K562 (cell line): ENCODE measurements at regions not wholly inside any gene's neighbourhood (a gene's known extent, or its start where the extent isn't known, plus 50 kb on each side); places are given as distances from the start of the nearest gene placed in this dataset.

Source experiments
- ATAC-seq: fragments of 200-7000 bp; cut with Tn5 transposase; 3 replicates; pipeline ENCODE4 v1.9.1; 2020; ENCODE audit warnings: moderate library complexity
- BruUV-seq: library from RNA; stranded (reverse); fragments of 400-500 nt; replicated peaks from 2 replicates; lab custom pipeline; 2021; lab: Mats Ljungman, UMichigan
- CTCF ChIA-PET: fragments of 300-600 bp; formaldehyde crosslinking; extraction: SDS; loops from one replicate; lab custom pipeline; 2021; ENCODE audit warnings: low intra/inter-chr PET ratio; lab: Yijun Ruan, JAX
- POLR2A ChIA-PET: fragments of 300-600, 350-650 bp; sonication (Branson Sonifier 250); formaldehyde crosslinking; extraction: SDS; loops from one replicate; lab custom pipeline; 2021; ENCODE audit warnings: antibody characterized with exemption, inconsistent platforms; lab: Yijun Ruan, JAX
- DNase-seq, 4 experiments: peaks; one replicate each; pipeline versions ENCODE4 v3.0.0 to v3.0.0-alpha.2; 2011 to 2018; ENCODE audit warnings: low spot score in 3 of 4, mixed read lengths in 3 of 4; ENCODE audit errors: extremely low read depth in 1 of 4
- FAIRE-seq: peaks from 2 replicates; lab custom pipeline; 2011; peaks lifted over from hg19 to GRCh38; lab: Jason Lieb, UNC
- H2AFZ ChIP-seq: 2 replicates; pipeline ENCODE4 v1.6.0; 2011; ENCODE audit warnings: low read depth, low read length, control low read depth, inconsistent platforms
- H3K27ac ChIP-seq: fragments of 200-600 bp; 3 replicates; pipeline ENCODE4 v1.8.0; 2011; ENCODE audit warnings: low read depth, mild to moderate bottlenecking, control low read depth, inconsistent platforms, low read length, moderate library complexity, mixed read lengths; ENCODE audit errors: extremely low read depth
- H3K27me3 ChIP-seq, 2 experiments: fragments of 300-600 bp in 1 of 2; 2 replicates in 1 of 2; 3 replicates in 1 of 2; pipeline versions ENCODE4 v1.6.0 to v1.8.0; 2011; ENCODE audit warnings: inconsistent platforms in 2 of 2, low read length in 2 of 2, mild to moderate bottlenecking in 1 of 2, mixed read lengths in 1 of 2, moderate library complexity in 1 of 2; ENCODE audit not compliant: control insufficient read depth in 2 of 2, insufficient read depth in 2 of 2
- H3K36me3 ChIP-seq: fragments of 300-600 bp; 3 replicates; pipeline ENCODE4 v1.8.0; 2011; ENCODE audit warnings: mild to moderate bottlenecking, low read length, inconsistent platforms; ENCODE audit not compliant: control insufficient read depth, insufficient read depth
- H3K4me1 ChIP-seq, 2 experiments: fragments of 200-600 bp in 1 of 2; replicated peaks in 1 of 2; 2 replicates in 1 of 2; 3 replicates in 1 of 2; pipeline versions ENCODE4 v1.5.1 to v1.8.0; 2011; ENCODE audit warnings: inconsistent platforms in 2 of 2, low read length in 2 of 2, mild to moderate bottlenecking in 1 of 2, mixed read lengths in 1 of 2, moderate library complexity in 1 of 2; ENCODE audit not compliant: control insufficient read depth in 2 of 2, insufficient read depth in 2 of 2
- H3K4me2 ChIP-seq: 2 replicates; pipeline ENCODE4 v1.6.1; 2011; ENCODE audit warnings: low read length, control low read depth, inconsistent platforms, mixed read lengths; ENCODE audit not compliant: insufficient read depth
- H3K4me3 ChIP-seq: fragments of 200-600 bp; sonication (generic), shearing (Covaris generic); 2 replicates; pipeline ENCODE4 v1.5.1; 2016; ENCODE audit warnings: control low read depth, inconsistent platforms
- H3K79me2 ChIP-seq: fragments of 200-600 bp; 3 replicates; pipeline ENCODE4 v1.8.0; 2011; ENCODE audit warnings: low read length, inconsistent platforms; ENCODE audit not compliant: control insufficient read depth, insufficient read depth
- H3K9ac ChIP-seq, 2 experiments: 2 replicates each; pipeline versions ENCODE4 v1.6.0 to v1.6.1; 2011; ENCODE audit warnings: low read depth in 2 of 2, low read length in 2 of 2, control low read depth in 1 of 2, inconsistent platforms in 1 of 2, mild to moderate bottlenecking in 1 of 2, mixed read lengths in 1 of 2; ENCODE audit not compliant: insufficient read depth in 1 of 2
- H3K9me1 ChIP-seq: one replicate; pipeline ENCODE4 v1.6.0; 2011; ENCODE audit warnings: inconsistent platforms, mild to moderate bottlenecking, low read length, moderate library complexity; ENCODE audit not compliant: control insufficient read depth, insufficient read depth
- H3K9me3 ChIP-seq: replicated peaks from 2 replicates; pipeline ENCODE4 v1.5.1; 2011; ENCODE audit warnings: low read depth, low read length, inconsistent platforms; ENCODE audit not compliant: control insufficient read depth, insufficient read depth
- H4K20me1 ChIP-seq: replicated peaks from 2 replicates; pipeline ENCODE4 v1.6.1; 2011; ENCODE audit warnings: low read length, inconsistent platforms, mixed read lengths; ENCODE audit not compliant: control insufficient read depth, insufficient read depth
- ETV1 ChIP-seq: fragments of 450-650 bp; conservative IDR thresholded peaks from 2 replicates; pipeline ENCODE4 v1.6.1; 2016; ENCODE audit warnings: missing genetic modification characterization, control low read depth, low read depth, missing compliant biosample characterization
- KDM4B ChIP-seq, 2 experiments: fragments of 450-650 bp in 1 of 2; sonication (generic) in 1 of 2; IDR thresholded peaks; 2 replicates each; pipeline ENCODE4 v1.6.1; 2016 to 2017; ENCODE audit warnings: borderline replicate concordance in 2 of 2, antibody characterized with exemption in 1 of 2, low read depth in 1 of 2, mild to moderate bottlenecking in 1 of 2
- KLF6 ChIP-seq: fragments of 250-450 bp; sonication (Bioruptor Pico); IDR thresholded peaks from 2 replicates; pipeline ENCODE4 v1.4.0; 2020; ENCODE audit warnings: mild to moderate bottlenecking, moderate library complexity, borderline replicate concordance
- NONO ChIP-seq, 2 experiments: fragments of 200-400 bp in 1 of 2; fragments of 450-650 bp in 1 of 2; formaldehyde crosslinking in 1 of 2; IDR thresholded peaks; 2 replicates each; pipeline ENCODE4 v1.6.1; 2017; ENCODE audit warnings: low read depth in 2 of 2, mild to moderate bottlenecking in 2 of 2, moderate library complexity in 2 of 2, low read length in 1 of 2
- SMAD3 ChIP-seq: fragments of 450-650 bp; formaldehyde crosslinking; conservative IDR thresholded peaks from 2 replicates; pipeline ENCODE4 v1.4.0; 2020; ENCODE audit warnings: mild to moderate bottlenecking
- XRCC4 ChIP-seq: IDR thresholded peaks from one replicate; pipeline ENCODE4 v1.6.1; 2011; ENCODE audit not compliant: insufficient read depth, insufficient read length; ENCODE audit errors: extremely low read depth
- ZFX ChIP-seq: sonication (generic); formaldehyde crosslinking; IDR thresholded peaks from 2 replicates; pipeline ENCODE4 v1.8.0; 2022; ENCODE audit warnings: mild to moderate bottlenecking, missing genetic modification reagents, moderate library complexity
- WGBS: fragments of 100-300 bp; shearing (Covaris generic); methylation state at CpG from one replicate; pipeline ENCODE4 v1.1.6; 2016; ENCODE audit warnings: low coverage, mixed read lengths; ENCODE audit not compliant: insufficient coverage; ENCODE audit errors: missing lambda C conversion rate; 5-methylcytosine and 5-hydroxymethylcytosine counted together
- in situ Hi-C: fragments of 300-500 bp; cut with MboI; formaldehyde crosslinking; loops from 4 replicates; pipeline ENCODE4 v1.15.0; 2018; ENCODE audit warnings: inconsistent platforms, mixed read lengths
- intact Hi-C: fragments of 100-400 bp; cut with micrococcal nuclease; formaldehyde crosslinking; loops from 2 replicates; pipeline ENCODE4 v1.14.2; 2022

GRCh38 chr16:10255728-10256127, 73.5 kb upstream of the GRIN2A start:
- CTCF ChIA-PET = interaction anchor here (1.0 to 2.4 kb wide), 3 partner anchors 56 to 482 kb away, joined by 3 to 29 read pairs (median 4); no protein-coding TSS in a partner anchor
- 43% methylated on average over 1 of the region's 3 CpGs for WGBS
- no peak for TF ChIP-seq ETV1 (tag)
- no peak for TF ChIP-seq XRCC4
- no peak for TF ChIP-seq ZFX (CRISPR knock-in tag)
- TF ChIP-seq NONO (IDR thresholded peaks at IDR 0.05; ENCODE audit: low read depth in 2 of 2, low read length in 1 of 2) = no peak
- TF ChIP-seq KDM4B (IDR thresholded peaks at IDR 0.05; ENCODE audit: borderline replicate concordance in 2 of 2, low read depth in 1 of 2) = no peak
- TF ChIP-seq KLF6 (CRISPR knock-in tag) = no peak
- no peak for TF ChIP-seq SMAD3 (CRISPR knock-in tag)
- TF ChIP-seq, all 486 proteins: peak for 0

More at GRCh38 chr16:10255728-10256127, 73.5 kb upstream of the GRIN2A start:
- H2AFZ ChIP-seq = no peak overlapping the region
- H3K79me2 ChIP-seq = no peaks in the 10 kb centered on the region
- BruUV-seq = no TSS peak
- DNase-seq = no peak
- H3K9me3 ChIP-seq = no peaks in the 10 kb centered on the region
- H3K4me3 ChIP-seq = no peak overlapping the region
- no peak for ATAC-seq
- POLR2A ChIA-PET = interaction anchor here (0.6 to 1.2 kb wide), 3 partner anchors 196 to 346 kb away, joined by 3 to 4 read pairs (median 3); no protein-coding TSS in a partner anchor
- H4K20me1 ChIP-seq = no peaks in the 10 kb centered on the region
- in situ Hi-C loops (loop anchor here (5.0 to 10.0 kb wide), 2 partner anchors 252 to 679 kb away; no protein-coding TSS in a partner anchor), intact Hi-C loops (loop anchor here (1.0 to 10.0 kb wide), 3 partner anchors 59 to 479 kb away; no protein-coding TSS in a partner anchor)
- no peak for FAIRE-seq
- H3K36me3 ChIP-seq = no peaks in the 10 kb centered on the region
- no peak overlapping the region for H3K9ac ChIP-seq
- H3K4me1 ChIP-seq = peaks cover 0 to 6% of the 10 kb centered on the region in 2 experiments; a peak in 3 of 5 replicates
- peaks cover 13 to 17% of the 10 kb centered on the region in 2 experiments for H3K27me3 ChIP-seq
- no peaks in the 10 kb centered on the region for H3K9me1 ChIP-seq
- no peak overlapping the region for H3K27ac ChIP-seq
- H3K4me2 ChIP-seq = no peak overlapping the region
